SU-DHL-6 (cell line): ENCODE measurements at regions not wholly inside any gene's neighbourhood (a gene's known extent, or its start where the extent isn't known, plus 50 kb on each side); places are given as distances from the start of the nearest gene placed in this dataset.

Experiments
- H2AFZ ChIP-seq: fragments of 200-600 bp; sonication (generic); 2 replicates; pipeline ENCODE4 v1.6.1; 2014; ENCODE audit warnings: low read depth, mild to moderate bottlenecking, moderate library complexity, mixed read lengths, antibody characterized with exemption, low read length; ENCODE audit not compliant: severe bottlenecking
- H3F3A ChIP-seq: fragments of 200-600 bp; shearing (Covaris generic); 2 replicates; pipeline ENCODE4 v1.6.0; 2016; ENCODE audit warnings: antibody characterized with exemption, mild to moderate bottlenecking; ENCODE audit not compliant: insufficient read depth
- H3K27ac ChIP-seq: fragments of 200-600 bp; sonication (generic); 2 replicates; pipeline ENCODE4 v1.5.1; 2016; ENCODE audit warnings: low read depth, mild to moderate bottlenecking, low read length, moderate library complexity, mixed read lengths
- H3K27me3 ChIP-seq: fragments of 200-600 bp; sonication (generic), shearing (Covaris generic); 2 replicates; pipeline ENCODE4 v1.6.0; 2014; ENCODE audit warnings: mild to moderate bottlenecking, low read length
- H3K36me3 ChIP-seq: fragments of 200-600 bp; sonication (generic); 2 replicates; pipeline ENCODE4 v1.6.1; 2014; ENCODE audit warnings: mild to moderate bottlenecking, low read length, mixed read lengths
- H3K4me2 ChIP-seq: fragments of 300-600, 200-600 bp; shearing (Covaris generic), sonication (generic); 2 replicates; pipeline ENCODE4 v1.6.0; 2014; ENCODE audit warnings: low read length, low read depth, mild to moderate bottlenecking; ENCODE audit not compliant: poor library complexity, severe bottlenecking
- H3K4me3 ChIP-seq: fragments of 200-600 bp; sonication (generic); 2 replicates; pipeline ENCODE4 v1.5.1; 2014; ENCODE audit warnings: antibody characterized with exemption, low read length, mild to moderate bottlenecking, mixed read lengths; ENCODE audit not compliant: insufficient read depth, poor library complexity, severe bottlenecking
- H3K79me2 ChIP-seq: fragments of 200-600 bp; sonication (generic); 2 replicates; pipeline ENCODE4 v1.6.1; 2014; ENCODE audit warnings: mild to moderate bottlenecking, low read length, moderate library complexity; ENCODE audit not compliant: insufficient read depth
- H3K9ac ChIP-seq: fragments of 200-600 bp; sonication (generic); 2 replicates; pipeline ENCODE4 v1.7.0; 2014; ENCODE audit warnings: mild to moderate bottlenecking, low read length
- H3K9me2 ChIP-seq: fragments of 200-600 bp; sonication (generic); replicated peaks from 2 replicates; pipeline ENCODE4 v1.6.1; 2014; ENCODE audit warnings: low read length; ENCODE audit not compliant: insufficient read depth
- H3K9me3 ChIP-seq: fragments of 200-600 bp; sonication (generic); 2 replicates; pipeline ENCODE4 v1.6.1; 2014; ENCODE audit warnings: low read length, mixed read lengths; ENCODE audit not compliant: insufficient read depth
- H4K20me1 ChIP-seq: fragments of 200-600 bp; sonication (generic); 2 replicates; pipeline ENCODE4 v1.6.1; 2014; ENCODE audit warnings: low read depth, mild to moderate bottlenecking, antibody characterized with exemption, low read length, moderate library complexity, mixed read lengths
- EZH2phosphoT487 ChIP-seq: fragments of 200-600 bp; sonication (generic), shearing (Covaris generic); conservative IDR thresholded peaks from 2 replicates; pipeline ENCODE4 v1.6.1; 2018; ENCODE audit warnings: mild to moderate bottlenecking, antibody characterized with exemption, low read length, moderate library complexity, mixed read lengths
- TF ChIP-seq, protein P1 (sequence below): fragments of 200-600 bp; sonication (generic); IDR thresholded peaks from one replicate; pipeline ENCODE4 v1.5.1; 2017; ENCODE audit warnings: antibody characterized with exemption, mild to moderate bottlenecking, low read length, moderate library complexity; ENCODE audit not compliant: insufficient read depth, poor library complexity, severe bottlenecking

DNA sequence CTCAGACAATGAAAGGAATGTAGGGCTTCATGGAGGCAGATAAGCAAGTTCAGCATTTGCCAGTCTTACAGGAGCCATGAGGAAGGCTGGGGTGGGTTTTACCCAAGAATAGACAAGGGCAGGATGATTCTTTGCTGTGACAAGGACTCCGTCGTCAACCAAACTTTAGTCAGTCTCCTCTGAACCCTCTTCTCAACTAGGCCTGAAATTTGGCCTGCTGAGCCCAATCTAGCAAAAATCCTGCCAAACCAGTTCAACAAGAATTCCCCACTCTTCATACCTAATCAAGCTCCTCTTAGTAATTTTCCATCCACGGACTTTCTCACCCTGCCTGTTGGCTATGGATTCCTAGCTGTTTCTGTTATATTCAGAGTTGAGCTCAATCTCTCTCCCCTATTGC is 280.5 kb downstream of the TBL1XR1 start:
- Histone ChIP-seq H3F3A (no peaks in the 10 kb centered on the region), H3K27me3 (no peaks in the 10 kb centered on the region), H3K36me3 (no peaks in the 10 kb centered on the region), H4K20me1 (no peaks in the 10 kb centered on the region), H3K4me2 (no peak overlapping the region), H3K79me2 (no peaks in the 10 kb centered on the region), H3K9ac (no peak overlapping the region), H3K4me3 (no peak overlapping the region), H2AFZ (no peak overlapping the region), H3K27ac (no peak overlapping the region), H3K9me3 (no peaks in the 10 kb centered on the region), H3K9me2 (no peaks in the 10 kb centered on the region)
- TF ChIP-seq, protein P1, sequence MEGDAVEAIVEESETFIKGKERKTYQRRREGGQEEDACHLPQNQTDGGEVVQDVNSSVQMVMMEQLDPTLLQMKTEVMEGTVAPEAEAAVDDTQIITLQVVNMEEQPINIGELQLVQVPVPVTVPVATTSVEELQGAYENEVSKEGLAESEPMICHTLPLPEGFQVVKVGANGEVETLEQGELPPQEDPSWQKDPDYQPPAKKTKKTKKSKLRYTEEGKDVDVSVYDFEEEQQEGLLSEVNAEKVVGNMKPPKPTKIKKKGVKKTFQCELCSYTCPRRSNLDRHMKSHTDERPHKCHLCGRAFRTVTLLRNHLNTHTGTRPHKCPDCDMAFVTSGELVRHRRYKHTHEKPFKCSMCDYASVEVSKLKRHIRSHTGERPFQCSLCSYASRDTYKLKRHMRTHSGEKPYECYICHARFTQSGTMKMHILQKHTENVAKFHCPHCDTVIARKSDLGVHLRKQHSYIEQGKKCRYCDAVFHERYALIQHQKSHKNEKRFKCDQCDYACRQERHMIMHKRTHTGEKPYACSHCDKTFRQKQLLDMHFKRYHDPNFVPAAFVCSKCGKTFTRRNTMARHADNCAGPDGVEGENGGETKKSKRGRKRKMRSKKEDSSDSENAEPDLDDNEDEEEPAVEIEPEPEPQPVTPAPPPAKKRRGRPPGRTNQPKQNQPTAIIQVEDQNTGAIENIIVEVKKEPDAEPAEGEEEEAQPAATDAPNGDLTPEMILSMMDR = no peak
- no peak for TF ChIP-seq EZH2phosphoT487

DNA sequence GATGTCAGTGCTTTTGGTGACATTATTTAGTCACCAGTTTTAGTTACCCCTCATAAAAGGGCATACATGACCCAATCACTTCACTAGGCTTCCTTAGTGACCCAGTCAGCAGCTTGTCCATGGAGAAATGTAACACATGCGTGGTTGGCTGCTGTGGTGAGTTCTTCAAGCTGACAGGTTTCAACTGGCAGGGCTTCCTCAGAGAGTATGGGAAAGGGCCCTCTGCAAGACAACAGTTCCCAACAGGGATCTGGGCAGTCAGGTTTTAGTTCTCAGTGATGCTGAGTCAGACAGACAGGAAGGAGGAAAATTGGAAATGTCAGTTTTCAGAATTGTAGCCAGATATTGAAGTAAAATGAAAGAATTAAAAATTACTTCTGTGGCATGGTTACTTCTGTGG is 282.5 kb downstream of the TBL1XR1 start:
- H3K4me2 ChIP-seq = no peak overlapping the region
- TF ChIP-seq, protein P1 = no peak
- TF ChIP-seq EZH2phosphoT487 = no peak
- H3K79me2 ChIP-seq = no peaks in the 10 kb centered on the region
- no peaks in the 10 kb centered on the region for H3K36me3 ChIP-seq
- no peaks in the 10 kb centered on the region for H3K9me3 ChIP-seq
- no peak overlapping the region for H3K9ac ChIP-seq
- no peaks in the 10 kb centered on the region for H3K27me3 ChIP-seq
- no peaks in the 10 kb centered on the region for H3K9me2 ChIP-seq
- no peak overlapping the region for H2AFZ ChIP-seq
- no peak overlapping the region for H3K4me3 ChIP-seq
- H3K27ac ChIP-seq = no peak overlapping the region
- H4K20me1 ChIP-seq = no peaks in the 10 kb centered on the region
- H3F3A ChIP-seq = no peaks in the 10 kb centered on the region

DNA sequence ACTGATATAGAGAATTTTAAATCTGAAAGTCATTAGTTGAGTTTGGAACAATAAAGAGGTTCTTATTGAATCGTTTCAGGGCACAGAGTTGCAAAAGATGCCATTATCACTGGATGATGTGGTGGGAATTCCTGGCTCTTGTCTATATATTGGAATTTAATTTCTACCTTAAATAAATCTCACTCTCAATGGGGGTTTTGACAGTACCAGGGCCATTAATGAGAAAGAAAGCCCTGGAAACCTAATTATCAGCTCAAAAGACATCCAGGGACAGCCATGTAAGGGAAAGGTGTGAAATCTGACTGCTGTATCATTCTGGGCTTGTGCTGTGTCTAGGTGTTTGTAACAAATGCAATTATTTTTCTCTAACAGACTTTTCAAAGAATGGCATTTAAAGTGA is 285.7 kb downstream of the TBL1XR1 start:
- H3K79me2 ChIP-seq = no peaks in the 10 kb centered on the region

More for the DNA sequence above, 285.7 kb downstream of the TBL1XR1 start:
- TF ChIP-seq, protein P1 = no peak
- no peak for TF ChIP-seq EZH2phosphoT487
- Histone ChIP-seq H3K27ac (no peak overlapping the region), H3F3A (no peaks in the 10 kb centered on the region), H3K4me2 (no peak overlapping the region), H3K9me2 (no peaks in the 10 kb centered on the region), H2AFZ (no peak overlapping the region), H3K4me3 (no peak overlapping the region), H3K9me3 (no peaks in the 10 kb centered on the region), H3K9ac (no peak overlapping the region), H4K20me1 (no peaks in the 10 kb centered on the region), H3K36me3 (no peaks in the 10 kb centered on the region), H3K27me3 (no peaks in the 10 kb centered on the region)
